Smooth muscle cell (in vitro differentiated cells): ENCODE measurements at regions not wholly inside any gene's neighbourhood (a gene's known extent, or its start where the extent isn't known, plus 50 kb on each side); places are given as distances from the start of the nearest gene placed in this dataset.

Experiments used
- DNase-seq: peaks from one replicate; lab custom pipeline; 2025; ENCODE audit not compliant: unreplicated experiment; lab: John Stamatoyannopoulos, UW
- H2AFZ ChIP-seq: fragments of 200-600 bp; sonication (generic); 2 replicates; pipeline ENCODE4 v1.6.0; 2016; ENCODE audit warnings: antibody characterized with exemption, low read depth, mild to moderate bottlenecking
- H3F3A ChIP-seq: fragments of 200-600 bp; sonication (generic); 2 replicates; pipeline ENCODE4 v1.6.0; 2017; ENCODE audit warnings: antibody characterized with exemption, low read depth
- H3K27ac ChIP-seq: fragments of 200-600 bp; sonication (generic); 2 replicates; pipeline ENCODE4 v1.5.1; 2016; ENCODE audit warnings: low read depth, mild to moderate bottlenecking
- H3K27me3 ChIP-seq: fragments of 200-600 bp; sonication (generic); 2 replicates; pipeline ENCODE4 v1.6.1; 2016; ENCODE audit warnings: low read depth, mild to moderate bottlenecking
- H3K36me3 ChIP-seq: fragments of 200-600 bp; sonication (generic); 2 replicates; pipeline ENCODE4 v1.5.1; 2016; ENCODE audit warnings: low read depth
- H3K4me1 ChIP-seq: fragments of 200-600 bp; sonication (generic); 2 replicates; pipeline ENCODE4 v1.5.1; 2016; ENCODE audit warnings: low read depth
- H3K4me2 ChIP-seq: fragments of 200-600 bp; sonication (generic); 2 replicates; pipeline ENCODE4 v1.6.0; 2016; ENCODE audit warnings: mild to moderate bottlenecking
- H3K4me3 ChIP-seq: fragments of 200-600 bp; sonication (generic); 2 replicates; pipeline ENCODE4 v1.5.1; 2016; ENCODE audit warnings: mild to moderate bottlenecking
- H3K79me2 ChIP-seq: fragments of 200-600 bp; sonication (generic); 2 replicates; pipeline ENCODE4 v1.6.0; 2016; ENCODE audit warnings: low read depth, mild to moderate bottlenecking
- H3K9ac ChIP-seq: fragments of 200-600 bp; sonication (generic); 2 replicates; pipeline ENCODE4 v1.6.0; 2016; ENCODE audit warnings: low read depth
- H3K9me3 ChIP-seq: fragments of 200-600 bp; sonication (generic); replicated peaks from 2 replicates; pipeline ENCODE4 v1.5.1; 2016; ENCODE audit warnings: low read depth
- H4K20me1 ChIP-seq: fragments of 200-600 bp; sonication (generic); 2 replicates; pipeline ENCODE4 v1.6.0; 2016; ENCODE audit warnings: low read depth
- WGBS: methylation state at CpG from one replicate; pipeline ENCODE4 v1.1.7; 2016; ENCODE audit warnings: low lambda C conversion rate; 5-methylcytosine and 5-hydroxymethylcytosine counted together
- TF ChIP-seq, protein P1 (sequence below): fragments of 200-600 bp; sonication (generic); IDR thresholded peaks from 2 replicates; pipeline ENCODE4 v1.5.1; 2017; ENCODE audit warnings: borderline replicate concordance, mild to moderate bottlenecking, antibody characterized with exemption; ENCODE audit not compliant: insufficient read depth, poor library complexity, severe bottlenecking

- H3K79me2 ChIP-seq: no peaks in the 10 kb centered on the region
- no peak for DNase-seq
- no peak overlapping the region for H3K4me2 ChIP-seq
- H2AFZ ChIP-seq: no peak overlapping the region
- no peaks in the 10 kb centered on the region for H3K9me3 ChIP-seq
- 81% methylated on average over 1 of the region's 1 CpG for WGBS
- no peaks in the 10 kb centered on the region for H3K4me1 ChIP-seq
- H3K9ac ChIP-seq: no peak overlapping the region
- no peaks in the 10 kb centered on the region for H3K27me3 ChIP-seq
- no peak overlapping the region for H3K4me3 ChIP-seq
- H3F3A ChIP-seq: no peaks in the 10 kb centered on the region
- no peaks in the 10 kb centered on the region for H4K20me1 ChIP-seq
- H3K36me3 ChIP-seq: no peaks in the 10 kb centered on the region
- TF ChIP-seq, protein P1, sequence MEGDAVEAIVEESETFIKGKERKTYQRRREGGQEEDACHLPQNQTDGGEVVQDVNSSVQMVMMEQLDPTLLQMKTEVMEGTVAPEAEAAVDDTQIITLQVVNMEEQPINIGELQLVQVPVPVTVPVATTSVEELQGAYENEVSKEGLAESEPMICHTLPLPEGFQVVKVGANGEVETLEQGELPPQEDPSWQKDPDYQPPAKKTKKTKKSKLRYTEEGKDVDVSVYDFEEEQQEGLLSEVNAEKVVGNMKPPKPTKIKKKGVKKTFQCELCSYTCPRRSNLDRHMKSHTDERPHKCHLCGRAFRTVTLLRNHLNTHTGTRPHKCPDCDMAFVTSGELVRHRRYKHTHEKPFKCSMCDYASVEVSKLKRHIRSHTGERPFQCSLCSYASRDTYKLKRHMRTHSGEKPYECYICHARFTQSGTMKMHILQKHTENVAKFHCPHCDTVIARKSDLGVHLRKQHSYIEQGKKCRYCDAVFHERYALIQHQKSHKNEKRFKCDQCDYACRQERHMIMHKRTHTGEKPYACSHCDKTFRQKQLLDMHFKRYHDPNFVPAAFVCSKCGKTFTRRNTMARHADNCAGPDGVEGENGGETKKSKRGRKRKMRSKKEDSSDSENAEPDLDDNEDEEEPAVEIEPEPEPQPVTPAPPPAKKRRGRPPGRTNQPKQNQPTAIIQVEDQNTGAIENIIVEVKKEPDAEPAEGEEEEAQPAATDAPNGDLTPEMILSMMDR: no peak
- H3K27ac ChIP-seq: no peak overlapping the region
Measured at GRCh38 chr2:126227250-126227649, 428.7 kb upstream of the GYPC start.

- WGBS: 85% methylated on average over 1 of the region's 1 CpG
- TF ChIP-seq, protein P1: no peak
Measured at GRCh38 chr2:126228531-126228930, 427.4 kb upstream of the GYPC start.

GRCh38 chr2:126238251-126238650, 417.7 kb upstream of the GYPC start:
- no peak for DNase-seq
- H3K79me2 ChIP-seq: no peaks in the 10 kb centered on the region
- H2AFZ ChIP-seq: no peak overlapping the region
- H3K4me3 ChIP-seq: no peak overlapping the region
- H3K27me3 ChIP-seq: peaks cover 9% of the 10 kb centered on the region
- no peaks in the 10 kb centered on the region for H3K9me3 ChIP-seq
- H3F3A ChIP-seq: no peaks in the 10 kb centered on the region
- no peak overlapping the region for H3K27ac ChIP-seq
- no peaks in the 10 kb centered on the region for H4K20me1 ChIP-seq
- TF ChIP-seq, protein P1: no peak
- no peak overlapping the region for H3K4me2 ChIP-seq
- H3K4me1 ChIP-seq: no peaks in the 10 kb centered on the region
- 94% methylated on average over 5 of the region's 5 CpGs for WGBS
- H3K36me3 ChIP-seq: no peaks in the 10 kb centered on the region
- no peak overlapping the region for H3K9ac ChIP-seq

More at GRCh38 chr2:126228531-126228930, 427.4 kb upstream of the GYPC start:
- no peak for DNase-seq
- Histone ChIP-seq H3K4me1 (no peaks in the 10 kb centered on the region), H3K36me3 (no peaks in the 10 kb centered on the region), H3K9me3 (no peaks in the 10 kb centered on the region), H4K20me1 (no peaks in the 10 kb centered on the region), H3K27me3 (no peaks in the 10 kb centered on the region), H3F3A (no peaks in the 10 kb centered on the region), H3K4me3 (no peak overlapping the region), H3K4me2 (no peak overlapping the region), H3K79me2 (no peaks in the 10 kb centered on the region), H3K9ac (no peak overlapping the region), H2AFZ (no peak overlapping the region), H3K27ac (no peak overlapping the region)

DNA sequence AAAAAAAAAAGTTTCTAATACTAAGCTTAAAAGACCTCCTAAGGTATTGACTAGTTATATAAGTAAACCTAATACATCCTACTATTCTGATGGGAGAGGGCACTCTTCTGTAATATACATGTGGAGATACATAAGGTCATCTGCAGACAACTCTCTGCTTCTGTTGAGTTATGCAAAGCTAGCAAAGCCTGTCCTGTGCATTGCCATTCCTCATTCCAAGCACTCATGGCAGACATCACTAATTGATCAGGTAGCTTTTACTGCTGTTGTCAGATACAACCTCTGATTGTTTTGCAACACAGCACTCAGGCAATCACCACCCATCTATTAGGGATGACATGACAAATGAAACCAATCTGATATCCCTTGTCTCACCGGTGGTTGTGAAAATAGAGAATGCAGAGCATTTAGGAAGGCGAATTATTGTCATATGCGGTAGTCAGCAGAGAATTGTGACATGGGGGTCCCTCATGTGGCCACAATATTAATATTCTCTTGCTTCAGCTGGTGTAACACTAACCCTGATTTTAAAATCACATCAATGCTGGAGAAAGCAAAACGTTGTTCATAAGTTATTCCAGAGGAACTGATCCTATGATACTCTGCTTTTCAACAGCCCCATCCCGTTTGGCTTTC, 416.5 kb upstream of the GYPC start:
- Histone ChIP-seq H3K27me3 (peaks cover 21% of the 10 kb centered on the region), H3K9ac (no peak overlapping the region), H3K4me1 (no peaks in the 10 kb centered on the region), H3K4me3 (no peak overlapping the region), H4K20me1 (no peaks in the 10 kb centered on the region), H3K4me2 (no peak overlapping the region), H3K79me2 (no peaks in the 10 kb centered on the region), H3K9me3 (no peaks in the 10 kb centered on the region), H3F3A (no peaks in the 10 kb centered on the region), H2AFZ (no peak overlapping the region), H3K36me3 (no peaks in the 10 kb centered on the region), H3K27ac (no peak overlapping the region)
- TF ChIP-seq, protein P1: no peak
- WGBS: 75% methylated on average over 5 of the region's 5 CpGs
- no peak for DNase-seq
